Fibroblast of villous mesenchyme (primary cell): ENCODE measurements at regions not wholly inside any gene's neighbourhood (a gene's known extent, or its start where the extent isn't known, plus 50 kb on each side); places are given as distances from the start of the nearest gene placed in this dataset.

ENCODE experiments used
- DNase-seq: peaks from one replicate; pipeline ENCODE4 v3.0.0-alpha.2; 2010; ENCODE audit warnings: low read depth
- H3K4me3 ChIP-seq: 2 replicates; pipeline ENCODE4 v1.5.1; 2011; ENCODE audit warnings: low read depth, mild to moderate bottlenecking, low read length
- TF ChIP-seq, protein P1 (sequence below): IDR thresholded peaks from 2 replicates; pipeline ENCODE4 v1.5.1; 2012; ENCODE audit warnings: low read depth, mild to moderate bottlenecking, low read length; ENCODE audit not compliant: insufficient read depth

DNA sequence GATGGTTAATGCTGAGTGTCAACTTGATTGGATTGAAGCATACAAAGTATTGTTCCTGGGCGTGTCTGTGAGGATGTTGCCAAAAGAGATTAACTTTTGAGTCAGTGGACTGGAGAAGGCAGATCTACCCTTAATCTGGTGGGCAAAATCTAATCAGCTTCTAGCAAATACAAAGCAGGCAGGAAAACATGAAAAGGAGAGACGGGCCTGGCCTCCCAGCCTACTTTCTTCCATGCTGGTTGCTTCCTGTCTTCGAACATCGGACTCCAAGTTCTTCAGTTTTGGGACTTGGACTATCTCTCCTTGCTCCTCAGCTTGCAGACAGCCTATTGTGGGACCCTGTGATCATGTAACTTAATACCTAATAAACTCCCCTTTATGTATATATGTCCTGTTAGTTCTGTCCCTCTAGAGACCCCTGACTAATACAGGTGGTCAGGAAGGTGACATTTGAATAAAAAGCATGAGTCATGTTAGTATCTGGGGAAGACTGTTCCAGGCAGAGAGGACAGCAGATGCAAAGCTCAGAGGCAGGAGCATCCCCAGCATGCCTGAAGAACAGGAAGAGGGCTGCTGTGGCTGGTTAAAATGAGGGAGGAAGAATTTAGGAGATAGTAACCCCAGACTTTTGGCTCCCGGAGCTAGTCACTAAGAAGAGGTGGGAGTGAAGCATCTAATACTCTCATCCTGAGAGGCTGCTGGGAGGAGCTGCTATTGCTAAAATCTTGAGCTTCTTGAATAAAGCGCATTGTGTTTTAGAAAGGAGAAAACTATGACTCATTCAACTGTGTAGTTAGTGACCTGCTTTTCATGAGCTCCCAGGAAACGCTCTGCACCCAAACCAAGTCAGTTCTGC is 207.4 kb upstream of the HES1 start:
- no peak for DNase-seq
- TF ChIP-seq, protein P1, sequence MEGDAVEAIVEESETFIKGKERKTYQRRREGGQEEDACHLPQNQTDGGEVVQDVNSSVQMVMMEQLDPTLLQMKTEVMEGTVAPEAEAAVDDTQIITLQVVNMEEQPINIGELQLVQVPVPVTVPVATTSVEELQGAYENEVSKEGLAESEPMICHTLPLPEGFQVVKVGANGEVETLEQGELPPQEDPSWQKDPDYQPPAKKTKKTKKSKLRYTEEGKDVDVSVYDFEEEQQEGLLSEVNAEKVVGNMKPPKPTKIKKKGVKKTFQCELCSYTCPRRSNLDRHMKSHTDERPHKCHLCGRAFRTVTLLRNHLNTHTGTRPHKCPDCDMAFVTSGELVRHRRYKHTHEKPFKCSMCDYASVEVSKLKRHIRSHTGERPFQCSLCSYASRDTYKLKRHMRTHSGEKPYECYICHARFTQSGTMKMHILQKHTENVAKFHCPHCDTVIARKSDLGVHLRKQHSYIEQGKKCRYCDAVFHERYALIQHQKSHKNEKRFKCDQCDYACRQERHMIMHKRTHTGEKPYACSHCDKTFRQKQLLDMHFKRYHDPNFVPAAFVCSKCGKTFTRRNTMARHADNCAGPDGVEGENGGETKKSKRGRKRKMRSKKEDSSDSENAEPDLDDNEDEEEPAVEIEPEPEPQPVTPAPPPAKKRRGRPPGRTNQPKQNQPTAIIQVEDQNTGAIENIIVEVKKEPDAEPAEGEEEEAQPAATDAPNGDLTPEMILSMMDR: no peak
- no peak overlapping the region for H3K4me3 ChIP-seq

GRCh38 chr3:193929373-193929772 is 206.6 kb upstream of the HES1 start:
- TF ChIP-seq, protein P1: no peak
- no peak for DNase-seq

DNA sequence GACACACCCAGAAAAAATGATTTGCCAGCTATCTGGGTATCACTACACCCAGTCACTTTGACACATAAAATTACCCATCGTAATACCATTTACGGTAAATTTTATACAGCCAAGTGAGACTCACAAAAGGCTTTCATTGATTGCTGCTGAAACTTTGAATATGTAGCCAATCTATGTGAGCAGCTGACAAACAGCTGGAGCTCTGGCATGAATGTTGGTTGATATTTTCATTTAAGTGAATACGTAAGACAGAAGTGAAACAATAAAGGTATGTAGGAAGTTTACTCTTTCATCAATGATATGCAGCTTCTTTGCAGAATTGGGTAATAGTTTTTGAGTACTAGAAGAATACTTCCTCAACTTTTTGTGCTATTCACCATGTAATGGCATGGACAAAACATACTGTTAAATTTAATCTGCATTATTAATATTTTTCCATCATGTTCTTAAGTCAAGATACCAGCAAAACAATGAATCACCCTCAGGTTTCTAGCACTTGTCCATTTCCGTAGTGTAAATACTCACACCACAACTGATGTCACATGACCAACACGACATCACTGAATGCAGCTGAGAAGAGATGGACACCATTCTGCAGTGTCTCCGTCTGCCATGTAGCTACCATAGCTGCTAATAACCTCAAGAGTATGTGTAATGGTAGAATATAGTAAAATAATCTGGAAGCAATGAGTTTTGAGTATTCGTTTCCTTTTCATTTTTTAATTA is 205.9 kb upstream of the HES1 start:
- H3K4me3 ChIP-seq: no peak overlapping the region
- TF ChIP-seq, protein P1: no peak
- no peak for DNase-seq

More at GRCh38 chr3:193929373-193929772, 206.6 kb upstream of the HES1 start:
- H3K4me3 ChIP-seq: no peak overlapping the region

DNA sequence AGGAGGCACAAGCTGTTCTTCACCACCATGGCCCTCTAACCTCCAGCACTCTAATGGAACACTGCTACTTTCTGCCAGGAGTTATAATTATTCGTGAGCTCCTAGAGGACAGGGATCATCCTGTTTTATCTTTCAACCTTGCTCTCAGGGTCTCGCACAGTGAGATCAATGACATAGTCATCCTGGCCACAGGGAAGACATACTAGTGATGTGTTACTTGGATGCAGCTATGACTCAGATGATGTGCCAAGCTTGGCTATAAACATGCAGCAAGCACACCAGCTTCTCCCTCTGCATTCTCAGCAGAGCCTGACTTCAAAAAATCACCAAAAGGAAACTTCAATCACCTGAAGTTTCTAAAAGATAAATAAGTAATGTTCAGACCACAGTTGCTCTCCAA is 203.8 kb upstream of the HES1 start:
- no peak for DNase-seq
- no peak overlapping the region for H3K4me3 ChIP-seq
- TF ChIP-seq, protein P1: no peak

GRCh38 chr3:193932576-193932975 is 203.4 kb upstream of the HES1 start:
- no peak for DNase-seq
- H3K4me3 ChIP-seq: no peak overlapping the region
- TF ChIP-seq, protein P1: no peak

DNA sequence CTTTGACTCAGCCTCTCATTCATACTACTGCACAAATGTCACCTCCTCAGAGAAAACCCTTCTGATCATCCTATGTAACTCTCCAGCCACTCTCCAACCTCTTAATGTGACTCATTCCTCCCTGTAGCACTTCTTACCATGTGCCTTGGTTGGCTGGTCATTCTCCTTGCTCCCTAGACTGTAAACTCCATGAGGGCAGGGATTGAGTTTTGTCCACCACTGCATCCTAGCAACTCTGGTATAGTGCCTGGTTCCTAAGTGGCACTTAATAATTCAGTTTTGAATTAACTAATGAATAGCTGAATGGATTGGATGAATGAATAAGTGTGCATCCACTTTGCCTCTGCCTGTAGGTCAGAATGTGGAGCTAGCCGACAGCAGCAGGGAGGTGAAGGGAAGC is 202.5 kb upstream of the HES1 start:
- TF ChIP-seq, protein P1: no peak
- DNase-seq: no peak
- no peak overlapping the region for H3K4me3 ChIP-seq
